Bronchial epithelial cell (primary cell): ENCODE measurements at regions not wholly inside any gene's neighbourhood (a gene's known extent, or its start where the extent isn't known, plus 50 kb on each side); places are given as distances from the start of the nearest gene placed in this dataset.

Source experiments
- DNase-seq: peaks from one replicate; pipeline ENCODE4 v3.0.0-alpha.2; 2010; ENCODE audit warnings: low read depth
- FAIRE-seq: peaks from 2 replicates; lab custom pipeline; 2011; peaks lifted over from hg19 to GRCh38; lab: Jason Lieb, UNC
- H3K27me3 ChIP-seq: 2 replicates; pipeline ENCODE4 v1.5.1; 2011; ENCODE audit warnings: low read length; ENCODE audit not compliant: control insufficient read depth, insufficient read depth
- H3K36me3 ChIP-seq: 2 replicates; pipeline ENCODE4 v1.5.1; 2011; ENCODE audit warnings: low read length; ENCODE audit not compliant: control insufficient read depth, insufficient read depth
- H3K4me3 ChIP-seq: 2 replicates; pipeline ENCODE4 v1.5.1; 2011; ENCODE audit warnings: mild to moderate bottlenecking, low read depth, low read length, control low read depth
- TF ChIP-seq, protein P1 (sequence below): IDR thresholded peaks from 2 replicates; pipeline ENCODE4 v1.5.1; 2011; ENCODE audit warnings: mild to moderate bottlenecking, moderate library complexity, low read length, control low read depth, inconsistent platforms; ENCODE audit not compliant: insufficient read depth, severe bottlenecking

DNA sequence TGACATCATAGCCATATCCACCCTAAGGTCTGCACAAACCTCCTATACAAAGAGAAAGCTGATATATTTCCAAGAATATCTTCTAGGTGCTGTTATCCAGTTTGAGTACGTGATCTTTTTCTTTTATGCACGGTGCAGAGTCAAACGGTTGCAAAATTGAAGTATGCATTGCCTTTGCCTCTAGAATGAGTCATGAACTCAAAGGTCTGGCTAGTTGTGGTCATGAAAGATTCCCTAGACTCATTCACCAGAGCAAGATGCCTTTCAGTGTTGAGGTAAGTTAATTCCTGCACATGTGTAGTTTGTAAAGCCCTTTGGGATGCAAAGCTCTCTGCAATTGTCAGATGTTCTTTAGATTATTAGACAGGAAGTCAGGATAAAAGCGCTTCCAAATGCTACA is 704.4 kb downstream of the PCDH19 start:
- Histone ChIP-seq H3K27me3 (no peaks in the 10 kb centered on the region), H3K4me3 (no peak overlapping the region), H3K36me3 (no peaks in the 10 kb centered on the region)
- DNase-seq: no peak
- FAIRE-seq: no peak
- TF ChIP-seq, protein P1, sequence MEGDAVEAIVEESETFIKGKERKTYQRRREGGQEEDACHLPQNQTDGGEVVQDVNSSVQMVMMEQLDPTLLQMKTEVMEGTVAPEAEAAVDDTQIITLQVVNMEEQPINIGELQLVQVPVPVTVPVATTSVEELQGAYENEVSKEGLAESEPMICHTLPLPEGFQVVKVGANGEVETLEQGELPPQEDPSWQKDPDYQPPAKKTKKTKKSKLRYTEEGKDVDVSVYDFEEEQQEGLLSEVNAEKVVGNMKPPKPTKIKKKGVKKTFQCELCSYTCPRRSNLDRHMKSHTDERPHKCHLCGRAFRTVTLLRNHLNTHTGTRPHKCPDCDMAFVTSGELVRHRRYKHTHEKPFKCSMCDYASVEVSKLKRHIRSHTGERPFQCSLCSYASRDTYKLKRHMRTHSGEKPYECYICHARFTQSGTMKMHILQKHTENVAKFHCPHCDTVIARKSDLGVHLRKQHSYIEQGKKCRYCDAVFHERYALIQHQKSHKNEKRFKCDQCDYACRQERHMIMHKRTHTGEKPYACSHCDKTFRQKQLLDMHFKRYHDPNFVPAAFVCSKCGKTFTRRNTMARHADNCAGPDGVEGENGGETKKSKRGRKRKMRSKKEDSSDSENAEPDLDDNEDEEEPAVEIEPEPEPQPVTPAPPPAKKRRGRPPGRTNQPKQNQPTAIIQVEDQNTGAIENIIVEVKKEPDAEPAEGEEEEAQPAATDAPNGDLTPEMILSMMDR: no peak

DNA sequence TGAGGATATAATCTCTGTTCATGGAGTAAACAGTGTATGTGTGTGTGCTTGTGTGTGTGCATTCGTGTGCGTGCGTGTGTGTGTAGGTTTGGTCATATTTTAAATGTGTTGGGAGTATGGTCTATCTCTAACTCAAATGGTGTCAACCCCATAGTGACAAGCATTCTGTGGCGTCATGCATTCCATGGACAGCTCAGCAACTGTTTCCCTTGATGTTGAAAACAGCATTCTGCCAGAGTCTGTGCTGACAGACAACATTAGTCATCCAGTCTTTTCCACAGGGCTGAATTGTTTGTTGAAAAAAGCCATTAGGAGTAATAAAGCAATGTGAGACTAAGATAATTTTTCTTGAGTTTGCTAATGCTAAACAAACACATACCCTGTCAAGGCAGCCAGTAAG is 706.6 kb downstream of the PCDH19 start:
- Histone ChIP-seq H3K4me3 (no peak overlapping the region), H3K27me3 (no peaks in the 10 kb centered on the region), H3K36me3 (no peaks in the 10 kb centered on the region)
- TF ChIP-seq, protein P1: no peak
- DNase-seq (peak; percentile 8), FAIRE-seq (no peak)

DNA sequence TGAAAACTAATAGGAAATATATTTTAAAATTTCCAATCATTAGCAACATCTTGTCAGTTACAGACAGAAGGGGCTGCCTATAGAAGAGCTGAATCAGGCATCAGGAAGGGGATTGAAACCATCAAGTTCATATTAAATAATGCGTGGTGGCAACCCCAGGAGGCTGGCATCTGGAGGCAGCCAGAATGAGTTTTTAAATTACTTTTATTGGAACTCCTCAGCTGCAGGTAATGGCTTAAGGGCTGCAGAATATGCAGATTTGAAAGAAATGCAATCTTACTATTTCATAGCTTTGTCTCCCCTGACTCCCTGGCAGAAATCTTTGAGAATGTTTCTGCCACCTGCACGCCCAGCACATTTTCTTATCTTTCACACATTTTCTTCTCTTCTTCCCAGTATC is 711.6 kb downstream of the PCDH19 start:
- H3K36me3 ChIP-seq: no peaks in the 10 kb centered on the region
- no peaks in the 10 kb centered on the region for H3K27me3 ChIP-seq
- H3K4me3 ChIP-seq: no peak overlapping the region
- TF ChIP-seq, protein P1: no peak
- no peak for FAIRE-seq
- DNase-seq: no peak

DNA sequence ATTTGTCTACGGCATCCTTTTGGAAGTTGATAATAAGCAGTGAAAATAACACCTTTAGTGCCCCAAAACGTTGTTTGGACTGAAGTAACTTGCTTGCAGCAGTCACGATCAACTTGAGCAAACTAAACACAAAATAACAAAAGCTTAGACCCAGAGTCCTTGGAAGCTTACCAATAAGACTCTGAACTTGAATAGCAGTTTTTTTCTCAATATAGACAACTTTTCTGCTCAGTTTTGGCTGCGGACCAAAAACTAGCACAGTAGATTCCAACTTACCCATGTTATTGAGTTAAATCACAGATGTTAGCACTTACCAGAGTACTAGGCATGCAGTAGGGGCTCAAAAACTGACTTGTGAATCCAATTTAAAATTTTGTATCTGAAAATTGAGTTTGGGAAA is 746.9 kb downstream of the PCDH19 start:
- no peaks in the 10 kb centered on the region for H3K27me3 ChIP-seq
- FAIRE-seq: no peak

DNA sequence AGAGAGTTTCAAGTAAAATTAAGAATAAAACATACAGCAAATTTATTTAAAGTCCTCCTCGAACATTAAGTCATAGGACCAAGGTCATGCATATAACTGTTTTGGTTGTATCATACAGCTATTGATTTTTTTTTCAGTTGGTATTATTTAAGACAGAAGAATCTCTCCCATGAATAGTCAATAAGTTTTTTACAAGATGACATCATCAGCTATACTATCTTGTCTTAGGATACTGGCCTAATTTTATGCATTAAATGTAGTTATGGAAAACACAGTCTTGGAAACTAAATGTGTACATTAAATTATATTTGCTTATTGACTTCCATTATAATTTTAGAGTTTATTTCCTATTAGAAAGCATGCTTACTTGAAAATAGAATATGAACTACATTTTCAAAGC is 755.9 kb downstream of the PCDH19 start:
- Histone ChIP-seq H3K4me3 (no peak overlapping the region), H3K27me3 (no peaks in the 10 kb centered on the region), H3K36me3 (no peaks in the 10 kb centered on the region)
- DNase-seq: no peak
- TF ChIP-seq, protein P1: no peak
- FAIRE-seq: no peak

More for the DNA sequence above, 746.9 kb downstream of the PCDH19 start:
- TF ChIP-seq, protein P1: no peak
- no peaks in the 10 kb centered on the region for H3K36me3 ChIP-seq
- no peak overlapping the region for H3K4me3 ChIP-seq
- DNase-seq: no peak

DNA sequence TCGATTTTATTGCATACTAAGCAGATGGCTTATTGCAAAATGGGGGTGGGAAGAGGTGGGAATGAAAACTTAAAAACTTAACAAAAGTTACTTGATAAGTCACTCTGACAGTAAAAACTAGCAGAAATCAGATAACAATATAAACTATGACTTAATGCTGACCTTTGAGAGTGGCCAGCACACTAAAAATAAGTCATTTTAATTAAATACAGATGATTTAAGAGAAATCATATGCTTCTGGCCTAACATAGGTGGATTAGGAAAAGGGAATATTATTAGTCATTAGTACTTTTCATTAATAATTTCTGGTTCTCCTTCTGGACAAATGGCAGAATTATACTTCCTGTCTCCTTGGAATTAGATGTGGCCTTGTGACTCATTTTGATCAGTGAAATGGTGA is 756.7 kb downstream of the PCDH19 start:
- no peak for FAIRE-seq
- H3K27me3 ChIP-seq: no peaks in the 10 kb centered on the region
- DNase-seq: no peak
- TF ChIP-seq, protein P1: no peak
- H3K4me3 ChIP-seq: no peak overlapping the region
- no peaks in the 10 kb centered on the region for H3K36me3 ChIP-seq
